SK-N-SH treated with all-trans-retinoic acid at 6 μM for 48 hours (cell line): ENCODE measurements at regions not wholly inside any gene's neighbourhood (a gene's known extent, or its start where the extent isn't known, plus 50 kb on each side); places are given as distances from the start of the nearest gene placed in this dataset.

Experiments
- ATAC-seq: fragments of 200-7000 bp; cut with Tn5 transposase; 3 replicates; pipeline ENCODE4 v1.9.1; 2020; ENCODE audit warnings: mild to moderate bottlenecking, moderate library complexity
- ARNTL ChIP-seq: fragments of 450-650 bp; formaldehyde crosslinking; IDR thresholded peaks from 2 replicates; pipeline ENCODE4 v1.5.0; 2020; ENCODE audit warnings: low read depth, mild to moderate bottlenecking, moderate library complexity, borderline replicate concordance
- BACH2 ChIP-seq: fragments of 250-450 bp; sonication (Bioruptor Pico); IDR thresholded peaks from 2 replicates; pipeline ENCODE4 v1.9.0; 2021; ENCODE audit warnings: mild to moderate bottlenecking, borderline replicate concordance
- CREB5 ChIP-seq: fragments of 250-450 bp; sonication (Bioruptor Pico); IDR thresholded peaks from 2 replicates; pipeline ENCODE4 v1.5.1; 2020; ENCODE audit warnings: low read depth, mild to moderate bottlenecking, moderate library complexity
- CSDC2 ChIP-seq: fragments of 250-450 bp; sonication (Bioruptor Pico); IDR thresholded peaks from 2 replicates; pipeline ENCODE4 v1.5.0; 2020; ENCODE audit warnings: mild to moderate bottlenecking, moderate library complexity
- ESRRG ChIP-seq: fragments of 250-450 bp; sonication (Bioruptor Pico); IDR thresholded peaks from 2 replicates; pipeline ENCODE4 v1.6.1; 2021; ENCODE audit warnings: mild to moderate bottlenecking
- ISL1 ChIP-seq: fragments of 250-450 bp; sonication (Bioruptor Pico); IDR thresholded peaks from 2 replicates; pipeline ENCODE4 v2.1.2; 2022; ENCODE audit warnings: mild to moderate bottlenecking, moderate library complexity
- OSR1 ChIP-seq: fragments of 250-450 bp; sonication (Bioruptor Pico); IDR thresholded peaks from 2 replicates; pipeline ENCODE4 v1.8.0; 2022; ENCODE audit warnings: moderate library complexity, mild to moderate bottlenecking, inconsistent platforms
- PATZ1 ChIP-seq: fragments of 250-450 bp; sonication (Bioruptor Pico); IDR thresholded peaks from 2 replicates; pipeline ENCODE4 v1.8.0; 2020; ENCODE audit warnings: mild to moderate bottlenecking, moderate library complexity, borderline replicate concordance
- PPARA ChIP-seq: fragments of 250-450 bp; sonication (Bioruptor Pico); IDR thresholded peaks from 2 replicates; pipeline ENCODE4 v1.5.0; 2020; ENCODE audit warnings: mild to moderate bottlenecking, borderline replicate concordance
- RARB ChIP-seq: fragments of 250-450 bp; sonication (Bioruptor Pico); IDR thresholded peaks from 2 replicates; pipeline ENCODE4 v1.8.0; 2021; ENCODE audit warnings: mild to moderate bottlenecking, moderate library complexity
- SNAI2 ChIP-seq: fragments of 250-450 bp; sonication (Bioruptor Pico); IDR thresholded peaks from 2 replicates; pipeline ENCODE4 v1.5.0; 2020; ENCODE audit warnings: mild to moderate bottlenecking, moderate library complexity
- TCF4 ChIP-seq: fragments of 250-450 bp; sonication (Bioruptor Pico); IDR thresholded peaks from 2 replicates; pipeline ENCODE4 v1.8.0; 2021; ENCODE audit warnings: mild to moderate bottlenecking, moderate library complexity, borderline replicate concordance
- TOX ChIP-seq: fragments of 250-450 bp; sonication (Bioruptor Pico); IDR thresholded peaks from 2 replicates; pipeline ENCODE4 v1.8.0; 2021; ENCODE audit warnings: mild to moderate bottlenecking, moderate library complexity, borderline replicate concordance
- TSHZ2 ChIP-seq: fragments of 250-450 bp; sonication (Bioruptor Pico); IDR thresholded peaks from 2 replicates; pipeline ENCODE4 v1.5.0; 2020; ENCODE audit warnings: mild to moderate bottlenecking, moderate library complexity
- ZC3H10 ChIP-seq: fragments of 250-450 bp; sonication (Bioruptor Pico); IDR thresholded peaks from 2 replicates; pipeline ENCODE4 v1.5.1; 2021; ENCODE audit warnings: mild to moderate bottlenecking, moderate library complexity
- ZFP3 ChIP-seq: fragments of 250-450 bp; sonication (Bioruptor Pico); IDR thresholded peaks from 2 replicates; pipeline ENCODE4 v1.5.0; 2020; ENCODE audit warnings: mild to moderate bottlenecking, moderate library complexity
- ZFP30 ChIP-seq: fragments of 450-650 bp; formaldehyde crosslinking; IDR thresholded peaks from 2 replicates; pipeline ENCODE4 v1.5.0; 2022; ENCODE audit warnings: mild to moderate bottlenecking, moderate library complexity
- ZNF8 ChIP-seq: fragments of 450-650 bp; formaldehyde crosslinking; IDR thresholded peaks from 2 replicates; pipeline ENCODE4 v1.5.0; 2020; ENCODE audit warnings: mild to moderate bottlenecking, moderate library complexity

GRCh38 chr12:30197392-30198057 lies 413.8 kb upstream of the TMTC1 start:
- TF ChIP-seq PPARA (no peak), TSHZ2 (CRISPR knock-in tag) (no peak), TOX (no peak), CREB5 (CRISPR knock-in tag) (no peak), ESRRG (CRISPR knock-in tag) (no peak), SNAI2 (CRISPR knock-in tag) (no peak), ISL1 (CRISPR knock-in tag) (no peak), CSDC2 (no peak)
- no peak for ATAC-seq

- ATAC-seq: no peak
- no peak for TF ChIP-seq ARNTL
Measured at GRCh38 chr12:30191696-30192455, 408.1 kb upstream of the TMTC1 start.

- TF ChIP-seq ZFP30 (CRISPR knock-in tag) (no peak), ZC3H10 (CRISPR knock-in tag) (no peak), ZNF8 (CRISPR knock-in tag) (no peak), CSDC2 (no peak), PATZ1 (no peak), TSHZ2 (CRISPR knock-in tag) (no peak), BACH2 (CRISPR knock-in tag) (no peak), ARNTL (no peak), SNAI2 (CRISPR knock-in tag) (no peak)
- no peak for ATAC-seq
Measured at GRCh38 chr12:30188602-30189326, 405.0 kb upstream of the TMTC1 start.

- ATAC-seq: no peak
- TF ChIP-seq ZFP3: no peak
- no peak for TF ChIP-seq TCF4 (CRISPR knock-in tag)
- no peak for TF ChIP-seq ESRRG (CRISPR knock-in tag)
- no peak for TF ChIP-seq CSDC2
- TF ChIP-seq ARNTL: no peak
- TF ChIP-seq SNAI2 (CRISPR knock-in tag): no peak
- no peak for TF ChIP-seq ISL1 (CRISPR knock-in tag)
- no peak for TF ChIP-seq RARB (CRISPR knock-in tag)
- TF ChIP-seq OSR1 (CRISPR knock-in tag): no peak
- no peak for TF ChIP-seq PATZ1
- no peak for TF ChIP-seq ZC3H10 (CRISPR knock-in tag)
- no peak for TF ChIP-seq PPARA
Measured at GRCh38 chr12:30187426-30187825, 403.7 kb upstream of the TMTC1 start.
